Activated naive CD8-positive, alpha-beta T cell treated with anti-CD3 and anti-CD28 coated beads for 36 hours (primary cell): ENCODE measurements at regions not wholly inside any gene's neighbourhood (a gene's known extent, or its start where the extent isn't known, plus 50 kb on each side); places are given as distances from the start of the nearest gene placed in this dataset.
"Not testable (repeated sequence)": the region's sequence is repeated elsewhere in the genome, so short reads cannot be mapped to it uniquely, and the experiment has no call there.

Experiments used
- DNase-seq: peaks from one replicate; pipeline ENCODE4 v3.0.0; 2021
- H3K27ac Mint-ChIP-seq: one replicate; pipeline ENCODE4 v1.8.0; 2022; ENCODE audit warnings: mild to moderate bottlenecking, moderate library complexity, mixed read lengths
- H3K27me3 Mint-ChIP-seq: one replicate; pipeline ENCODE4 v1.8.0; 2022; ENCODE audit warnings: mild to moderate bottlenecking, mixed read lengths
- H3K36me3 Mint-ChIP-seq: one replicate; pipeline ENCODE4 v1.8.0; 2021; ENCODE audit warnings: mild to moderate bottlenecking, mixed read lengths
- H3K4me1 Mint-ChIP-seq: one replicate; pipeline ENCODE4 v1.8.0; 2021; ENCODE audit warnings: mixed read lengths
- H3K4me3 Mint-ChIP-seq: one replicate; pipeline ENCODE4 v1.8.0; 2022; ENCODE audit warnings: mild to moderate bottlenecking, moderate library complexity, mixed read lengths
- H3K9me3 Mint-ChIP-seq: one replicate; pipeline ENCODE4 v1.8.0; 2022; ENCODE audit warnings: mixed read lengths

DNA sequence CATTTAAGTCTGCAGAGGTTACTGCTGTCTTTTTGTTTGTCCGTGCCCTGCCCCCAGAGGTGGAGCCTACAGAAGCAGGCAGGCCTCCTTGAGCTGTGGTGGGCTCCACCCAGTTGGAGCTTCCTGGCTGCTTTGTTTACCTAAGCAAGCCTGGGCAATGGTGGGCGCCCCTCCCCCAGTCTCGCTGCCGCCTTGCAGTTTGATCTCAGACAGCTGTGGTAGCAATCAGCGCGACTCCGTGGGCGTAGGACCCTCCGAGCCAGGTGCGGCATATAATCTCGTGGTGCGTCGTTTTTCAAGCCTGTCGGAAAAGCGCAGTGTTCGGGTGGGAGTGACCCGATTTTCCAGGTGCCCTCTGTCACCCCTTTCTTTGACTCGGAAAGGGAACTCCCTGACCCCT, 253.3 kb upstream of the PITX2 start:
- H3K36me3 Mint-ChIP-seq, H3K27me3 Mint-ChIP-seq, H3K4me1 Mint-ChIP-seq, H3K27ac Mint-ChIP-seq, H3K4me3 Mint-ChIP-seq, DNase-seq, H3K9me3 Mint-ChIP-seq: not testable (repeated sequence)

DNA sequence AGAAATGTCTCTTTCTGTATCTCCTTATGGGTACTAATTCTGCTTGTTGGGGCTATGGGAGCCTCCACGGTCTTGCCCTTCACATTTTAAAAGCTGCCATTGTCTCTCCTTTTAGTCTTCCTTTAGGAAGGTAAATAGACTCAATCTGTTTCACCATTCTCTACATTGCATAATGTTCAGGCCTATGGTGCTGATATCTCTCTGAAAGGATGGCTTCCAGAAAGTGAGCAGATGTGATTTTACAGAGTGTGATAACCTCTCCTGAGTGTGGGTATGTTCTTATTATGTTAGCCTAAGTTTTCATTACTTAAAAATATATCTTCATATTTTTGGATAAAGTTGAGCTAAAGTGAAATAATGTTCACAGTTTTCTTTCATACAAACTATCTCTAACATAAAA, 254.0 kb upstream of the PITX2 start:
- DNase-seq = no peak

DNA sequence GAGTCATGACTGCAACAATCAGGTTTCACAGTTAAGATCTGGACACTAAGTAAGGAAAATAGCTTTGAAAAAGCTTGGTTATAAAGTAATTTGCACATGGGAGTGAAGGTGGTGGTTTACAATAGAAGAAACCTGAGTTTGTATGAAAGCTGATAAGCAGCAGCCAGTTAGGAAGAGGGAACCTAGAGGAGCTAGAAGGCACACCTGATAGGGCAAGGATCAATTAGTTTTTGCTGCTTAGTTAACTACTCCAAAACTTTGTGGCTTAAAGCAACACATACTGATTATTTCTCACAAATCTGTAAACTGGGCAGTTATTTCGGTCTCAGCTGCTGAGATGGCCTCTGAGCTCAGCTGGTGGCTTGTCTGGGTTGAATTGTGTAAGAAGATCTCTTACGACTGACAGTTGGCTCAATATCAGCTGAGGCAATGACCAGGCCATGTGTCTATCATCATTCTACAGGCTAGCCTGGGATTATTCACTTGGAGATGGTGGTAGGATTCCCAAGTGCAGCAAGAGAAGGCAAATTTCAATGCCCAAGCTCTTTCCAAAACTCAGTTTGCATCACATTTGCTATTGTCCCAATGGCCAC, 255.0 kb upstream of the PITX2 start:
- Mint-ChIP-seq H3K4me3 (no peak overlapping the region), H3K4me1 (no peaks in the 10 kb centered on the region), H3K27me3 (no peaks in the 10 kb centered on the region), H3K27ac (no peak overlapping the region), H3K36me3 (no peaks in the 10 kb centered on the region), H3K9me3 (peaks cover 7% of the 10 kb centered on the region)
- DNase-seq = no peak

More for the DNA sequence above, 254.0 kb upstream of the PITX2 start:
- Mint-ChIP-seq H3K4me1 (no peaks in the 10 kb centered on the region), H3K4me3 (no peak overlapping the region), H3K27me3 (no peaks in the 10 kb centered on the region), H3K27ac (no peak overlapping the region), H3K36me3 (no peaks in the 10 kb centered on the region), H3K9me3 (peaks cover 7% of the 10 kb centered on the region)

DNA sequence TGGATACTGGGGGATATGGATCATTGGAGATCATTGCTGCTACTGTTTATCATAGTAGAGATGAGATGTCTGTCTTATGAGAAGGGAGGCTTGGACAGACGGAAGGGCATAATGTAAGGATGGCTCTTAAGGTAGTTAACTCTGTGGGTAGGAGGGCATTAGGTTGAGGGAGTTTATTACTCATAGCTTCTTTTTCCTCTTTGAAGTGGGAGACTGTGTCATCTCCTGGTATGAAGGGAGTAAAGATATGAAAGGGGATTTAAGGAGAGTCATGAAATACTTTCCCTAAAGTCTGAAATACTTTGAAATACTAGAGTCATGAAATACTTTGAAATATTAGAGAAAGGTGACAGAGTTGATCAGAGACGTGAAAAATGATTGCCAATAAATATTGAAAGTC, 255.5 kb upstream of the PITX2 start:
- no peak for DNase-seq
- peaks cover 7% of the 10 kb centered on the region for H3K9me3 Mint-ChIP-seq
- H3K4me3 Mint-ChIP-seq = no peak overlapping the region
- no peaks in the 10 kb centered on the region for H3K27me3 Mint-ChIP-seq
- H3K36me3 Mint-ChIP-seq = no peaks in the 10 kb centered on the region
- no peak overlapping the region for H3K27ac Mint-ChIP-seq
- no peaks in the 10 kb centered on the region for H3K4me1 Mint-ChIP-seq

DNA sequence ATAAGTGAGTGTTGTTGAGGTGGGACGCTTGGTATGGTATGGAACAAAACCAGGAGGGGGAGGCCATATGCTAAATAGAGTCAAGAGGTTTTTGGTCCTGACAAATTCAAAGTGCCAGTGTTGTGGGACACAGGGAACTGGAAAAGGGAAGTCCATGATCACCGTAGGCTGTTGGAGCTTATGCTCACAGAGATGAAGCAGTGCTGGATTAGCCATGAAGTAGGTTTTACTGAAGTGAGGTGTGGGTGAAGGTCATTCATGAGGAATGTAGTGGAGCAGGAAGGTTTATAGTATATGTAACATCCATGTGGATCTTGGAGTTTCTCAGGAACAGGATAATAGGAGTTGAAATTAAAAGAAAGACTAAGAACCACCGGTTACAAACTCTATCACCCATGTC, 256.1 kb upstream of the PITX2 start:
- no peak overlapping the region for H3K27ac Mint-ChIP-seq
- H3K27me3 Mint-ChIP-seq = no peaks in the 10 kb centered on the region
- no peak overlapping the region for H3K4me3 Mint-ChIP-seq
- no peak for DNase-seq
- H3K36me3 Mint-ChIP-seq = no peaks in the 10 kb centered on the region
- H3K4me1 Mint-ChIP-seq = no peaks in the 10 kb centered on the region
- peaks cover 7% of the 10 kb centered on the region for H3K9me3 Mint-ChIP-seq

DNA sequence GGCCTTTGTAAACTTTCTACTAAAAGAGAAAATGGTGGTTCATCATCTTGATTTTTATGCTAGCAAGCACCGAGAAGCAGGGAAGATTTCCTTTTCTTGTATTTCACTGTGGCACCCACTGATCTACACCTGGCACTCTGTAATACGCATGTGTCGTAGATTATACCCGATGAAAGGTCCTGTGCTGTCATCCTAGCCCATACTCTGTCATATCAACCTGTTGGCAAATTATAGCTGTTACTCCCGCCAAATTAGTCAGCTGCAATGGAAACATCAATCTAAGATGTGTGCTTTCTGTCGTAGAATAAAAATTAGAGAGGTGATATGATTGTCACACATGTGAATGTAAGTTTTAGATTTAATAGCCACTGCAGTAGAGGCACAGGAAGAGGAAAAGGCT, 263.4 kb upstream of the PITX2 start:
- no peak overlapping the region for H3K4me3 Mint-ChIP-seq
- H3K36me3 Mint-ChIP-seq = no peaks in the 10 kb centered on the region
- DNase-seq = no peak
- H3K9me3 Mint-ChIP-seq = peaks cover under 1% of the 10 kb centered on the region
- H3K4me1 Mint-ChIP-seq = no peaks in the 10 kb centered on the region
- H3K27me3 Mint-ChIP-seq = no peaks in the 10 kb centered on the region
- no peak overlapping the region for H3K27ac Mint-ChIP-seq

DNA sequence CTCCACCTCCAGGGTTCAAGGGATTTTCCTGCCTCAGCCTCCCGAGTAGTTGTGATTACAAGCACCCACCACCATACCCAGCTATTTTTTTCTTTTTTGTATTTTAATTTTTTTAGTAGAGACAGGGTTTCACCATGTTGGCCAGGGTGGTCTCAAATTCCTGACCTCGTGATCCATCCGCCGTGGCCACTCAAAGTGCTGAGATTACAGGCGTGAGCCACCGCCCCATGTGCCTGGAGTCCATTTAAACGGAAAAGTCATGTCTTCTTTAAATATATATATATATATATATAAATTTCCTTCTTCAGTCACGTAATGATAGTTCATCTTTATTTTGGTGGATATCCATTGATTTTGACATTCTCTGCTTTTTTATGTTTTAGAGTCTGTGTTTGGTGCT, 264.0 kb upstream of the PITX2 start:
- Mint-ChIP-seq H3K27me3 (no peaks in the 10 kb centered on the region), H3K4me3 (no peak overlapping the region), H3K9me3 (peaks cover 2% of the 10 kb centered on the region), H3K36me3 (no peaks in the 10 kb centered on the region), H3K4me1 (no peaks in the 10 kb centered on the region), H3K27ac (no peak overlapping the region)
- DNase-seq = no peak

DNA sequence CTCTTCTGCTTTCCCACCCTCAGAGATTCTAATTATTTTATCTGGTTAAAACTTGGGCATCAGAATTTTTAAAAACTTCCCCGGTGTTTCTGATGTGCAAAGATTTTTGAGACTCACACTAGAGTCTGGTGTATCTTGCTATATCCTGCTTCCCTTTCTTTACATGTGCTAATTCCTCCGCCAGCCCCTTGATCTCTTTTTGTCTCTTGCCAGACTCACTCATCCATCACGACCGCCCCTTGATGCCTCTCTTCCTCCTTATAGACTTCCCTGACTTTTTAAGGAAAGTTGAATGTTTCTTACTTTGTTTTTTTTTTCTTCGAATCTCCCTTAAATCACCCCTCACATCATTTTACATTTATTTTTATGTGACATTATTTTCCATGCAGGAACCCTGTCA, 274.9 kb upstream of the PITX2 start:
- H3K36me3 Mint-ChIP-seq = no peaks in the 10 kb centered on the region
- H3K9me3 Mint-ChIP-seq = no peaks in the 10 kb centered on the region
- H3K27me3 Mint-ChIP-seq = no peaks in the 10 kb centered on the region
- no peak for DNase-seq
- H3K27ac Mint-ChIP-seq = no peak overlapping the region
- H3K4me3 Mint-ChIP-seq = no peak overlapping the region
- H3K4me1 Mint-ChIP-seq = no peaks in the 10 kb centered on the region

DNA sequence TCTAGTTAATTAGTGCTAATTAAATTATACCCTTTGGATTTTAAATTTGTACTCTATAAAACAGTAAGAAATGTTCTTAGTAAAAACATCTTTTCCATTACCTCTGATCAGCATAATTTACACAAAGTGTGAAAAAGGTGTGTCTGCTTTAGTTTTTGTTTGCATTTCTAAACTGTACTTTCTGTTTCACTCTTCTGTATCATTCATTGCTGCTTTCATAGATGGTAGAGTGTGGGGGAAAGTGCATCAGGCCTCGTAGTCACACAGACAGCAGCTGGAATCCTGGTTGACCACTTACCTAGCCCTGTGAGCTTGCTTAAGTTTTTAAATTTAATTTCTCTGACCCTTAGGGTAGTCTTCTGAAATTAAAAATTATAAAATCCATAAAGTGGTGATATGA, 275.4 kb upstream of the PITX2 start:
- no peaks in the 10 kb centered on the region for H3K27me3 Mint-ChIP-seq
- DNase-seq = no peak
- H3K9me3 Mint-ChIP-seq = no peaks in the 10 kb centered on the region
- no peaks in the 10 kb centered on the region for H3K36me3 Mint-ChIP-seq
- H3K4me1 Mint-ChIP-seq = no peaks in the 10 kb centered on the region
- no peak overlapping the region for H3K27ac Mint-ChIP-seq
- H3K4me3 Mint-ChIP-seq = no peak overlapping the region

DNA sequence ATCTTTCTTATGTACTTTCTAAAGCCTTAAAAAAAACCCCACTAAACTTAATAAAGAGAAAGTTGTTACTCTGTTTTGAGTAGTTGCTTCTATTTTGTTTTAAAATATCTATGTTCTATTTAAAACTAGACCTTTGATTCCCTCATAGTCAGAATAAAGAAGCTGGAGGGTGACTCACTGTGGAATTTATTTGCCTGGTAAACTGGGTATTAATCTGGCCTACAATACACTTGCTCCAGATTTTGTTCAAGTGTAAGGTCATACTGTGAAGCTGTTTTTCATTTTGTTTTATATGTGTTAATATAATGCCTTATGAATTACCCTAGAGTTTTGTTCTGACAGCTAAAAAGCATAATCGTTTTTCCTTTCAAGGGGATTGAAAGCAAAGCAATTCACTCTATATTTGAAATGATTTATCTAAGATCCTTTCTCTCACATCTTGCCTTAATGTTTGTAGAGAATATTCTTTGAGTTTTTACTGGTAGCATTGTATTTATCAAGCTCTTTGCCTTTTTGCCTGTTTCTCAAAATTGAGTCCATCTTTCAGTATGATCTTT, 277.4 kb upstream of the PITX2 start:
- no peaks in the 10 kb centered on the region for H3K36me3 Mint-ChIP-seq
- no peak overlapping the region for H3K4me3 Mint-ChIP-seq
- H3K27ac Mint-ChIP-seq = no peak overlapping the region
- DNase-seq = no peak
- no peaks in the 10 kb centered on the region for H3K9me3 Mint-ChIP-seq
- H3K27me3 Mint-ChIP-seq = no peaks in the 10 kb centered on the region
- no peaks in the 10 kb centered on the region for H3K4me1 Mint-ChIP-seq

DNA sequence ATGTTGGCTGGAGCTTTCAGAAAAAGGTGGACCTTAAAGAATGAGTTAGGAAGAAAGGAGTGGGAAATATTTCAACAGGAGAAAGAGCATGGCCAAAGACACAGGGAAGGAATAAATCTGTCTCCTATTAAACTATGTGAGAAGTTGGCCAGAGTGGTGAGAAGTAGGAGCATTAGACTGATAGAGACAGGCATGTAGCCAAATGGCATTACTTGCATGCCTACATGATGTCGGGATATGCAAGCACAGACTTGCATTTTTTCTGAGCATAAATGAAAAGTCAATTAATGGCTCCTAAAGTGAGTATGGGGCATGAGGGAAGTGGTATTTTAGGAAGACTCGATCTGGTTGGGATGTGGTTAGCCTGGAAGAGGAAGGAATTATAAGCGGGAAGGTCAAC, 279.6 kb upstream of the PITX2 start:
- H3K4me3 Mint-ChIP-seq = no peak overlapping the region
- DNase-seq = no peak
- no peaks in the 10 kb centered on the region for H3K27me3 Mint-ChIP-seq
- no peaks in the 10 kb centered on the region for H3K9me3 Mint-ChIP-seq
- H3K27ac Mint-ChIP-seq = no peak overlapping the region
- no peaks in the 10 kb centered on the region for H3K36me3 Mint-ChIP-seq
- H3K4me1 Mint-ChIP-seq = no peaks in the 10 kb centered on the region

DNA sequence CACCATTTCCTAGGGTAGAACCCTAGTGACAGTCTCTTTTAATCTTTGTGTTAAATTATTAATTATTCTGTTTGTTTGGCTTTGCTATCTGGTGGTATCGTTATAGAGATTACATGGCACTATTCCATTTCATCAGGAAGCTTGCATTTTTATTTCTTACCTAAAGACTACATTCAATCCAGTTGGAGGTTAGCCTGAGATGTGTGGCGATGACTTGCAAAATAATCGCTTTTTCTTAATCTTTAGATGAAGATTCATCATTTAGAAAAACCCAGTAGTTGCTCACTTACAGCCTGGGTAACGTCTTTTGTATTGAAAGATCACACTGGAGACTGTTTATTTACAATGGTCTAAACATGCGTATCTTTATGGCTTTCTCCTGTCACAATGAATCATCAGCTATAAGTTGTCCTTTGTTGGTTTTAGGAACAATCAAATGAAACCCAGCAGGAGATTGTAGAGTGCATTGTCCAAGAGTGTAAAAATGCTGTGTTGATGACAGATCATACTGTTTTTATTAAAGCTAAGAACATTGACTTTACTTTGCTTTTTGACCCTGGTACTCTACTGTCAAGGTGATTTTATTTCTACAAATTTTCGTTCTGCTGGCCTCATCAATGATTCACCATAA, 281.7 kb upstream of the PITX2 start:
- no peak overlapping the region for H3K27ac Mint-ChIP-seq
- H3K9me3 Mint-ChIP-seq = no peaks in the 10 kb centered on the region
- no peak for DNase-seq
- no peak overlapping the region for H3K4me3 Mint-ChIP-seq
- H3K4me1 Mint-ChIP-seq = no peaks in the 10 kb centered on the region
- H3K36me3 Mint-ChIP-seq = no peaks in the 10 kb centered on the region
- H3K27me3 Mint-ChIP-seq = no peaks in the 10 kb centered on the region

DNA sequence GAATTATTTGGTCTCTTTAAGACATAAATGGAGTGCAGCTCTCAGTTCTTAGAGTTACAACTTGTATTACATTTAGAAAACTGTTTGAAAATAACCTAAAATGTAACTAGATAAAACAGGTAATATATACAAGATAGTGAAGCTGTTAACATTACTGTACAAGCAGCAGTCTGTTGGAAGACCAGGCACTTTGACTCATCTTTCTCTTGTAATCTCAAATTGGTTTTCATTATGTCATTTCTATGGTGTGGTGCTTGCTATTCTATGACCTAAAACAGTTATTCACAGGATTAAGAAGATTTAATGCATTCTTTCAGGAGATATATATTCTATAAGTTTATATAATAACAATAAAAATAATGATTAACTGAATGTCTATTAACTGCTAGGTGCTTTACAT, 282.5 kb upstream of the PITX2 start:
- H3K4me3 Mint-ChIP-seq = no peak overlapping the region
- no peak for DNase-seq

DNA sequence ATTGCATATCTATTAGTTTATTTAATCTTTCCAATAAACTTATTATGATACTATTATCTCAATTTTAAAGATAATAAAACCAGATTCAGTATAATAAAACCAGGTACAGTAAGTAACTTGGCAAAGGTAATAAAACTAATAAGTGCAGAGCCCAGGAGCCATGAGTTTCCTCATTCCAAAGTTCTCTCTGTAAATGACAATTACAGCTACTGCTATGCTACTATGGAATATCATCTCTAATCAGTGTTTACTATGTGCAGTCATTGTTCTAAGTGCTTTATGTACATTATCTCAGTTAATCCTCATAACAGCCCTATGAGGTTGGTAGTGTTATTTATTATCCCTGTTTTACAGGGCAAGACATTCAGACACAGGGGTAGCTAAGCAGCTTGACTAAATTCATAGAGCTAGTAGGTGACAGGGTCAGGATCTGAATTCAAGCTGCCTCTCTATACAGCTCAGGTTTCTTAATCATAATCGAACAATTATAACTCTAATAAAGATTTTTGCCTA, 285.0 kb upstream of the PITX2 start:
- Mint-ChIP-seq H3K4me3 (no peak overlapping the region), H3K36me3 (no peaks in the 10 kb centered on the region), H3K4me1 (no peaks in the 10 kb centered on the region), H3K9me3 (no peaks in the 10 kb centered on the region), H3K27me3 (no peaks in the 10 kb centered on the region), H3K27ac (no peak overlapping the region)
- no peak for DNase-seq

More for the DNA sequence above, 282.5 kb upstream of the PITX2 start:
- no peak overlapping the region for H3K27ac Mint-ChIP-seq
- no peaks in the 10 kb centered on the region for H3K27me3 Mint-ChIP-seq
- H3K9me3 Mint-ChIP-seq = no peaks in the 10 kb centered on the region
- H3K4me1 Mint-ChIP-seq = no peaks in the 10 kb centered on the region
- no peaks in the 10 kb centered on the region for H3K36me3 Mint-ChIP-seq

DNA sequence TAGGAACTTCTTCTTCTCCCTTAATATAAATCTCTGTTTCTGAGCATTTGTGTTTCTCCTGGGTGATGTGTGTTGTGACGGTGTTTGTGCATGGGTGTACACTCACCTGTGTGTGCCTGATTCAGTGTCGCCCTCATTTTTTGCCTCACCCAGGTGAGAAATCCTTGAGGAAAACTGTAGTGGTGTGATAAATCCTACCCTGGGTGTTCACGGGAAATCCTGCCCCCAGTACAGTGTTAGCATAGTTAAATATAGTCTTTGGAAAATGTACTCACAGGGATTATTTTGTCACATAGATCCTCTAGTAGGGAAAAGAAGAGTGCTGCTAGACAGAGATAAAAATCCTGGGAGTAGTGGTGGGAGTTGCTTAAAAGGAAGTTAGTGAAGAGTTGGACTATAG, 291.9 kb upstream of the PITX2 start:
- no peak overlapping the region for H3K27ac Mint-ChIP-seq
- H3K4me1 Mint-ChIP-seq = no peaks in the 10 kb centered on the region
- H3K36me3 Mint-ChIP-seq = no peaks in the 10 kb centered on the region
- H3K9me3 Mint-ChIP-seq = peaks cover 1% of the 10 kb centered on the region
- H3K27me3 Mint-ChIP-seq = no peaks in the 10 kb centered on the region
- DNase-seq = no peak
- H3K4me3 Mint-ChIP-seq = no peak overlapping the region

DNA sequence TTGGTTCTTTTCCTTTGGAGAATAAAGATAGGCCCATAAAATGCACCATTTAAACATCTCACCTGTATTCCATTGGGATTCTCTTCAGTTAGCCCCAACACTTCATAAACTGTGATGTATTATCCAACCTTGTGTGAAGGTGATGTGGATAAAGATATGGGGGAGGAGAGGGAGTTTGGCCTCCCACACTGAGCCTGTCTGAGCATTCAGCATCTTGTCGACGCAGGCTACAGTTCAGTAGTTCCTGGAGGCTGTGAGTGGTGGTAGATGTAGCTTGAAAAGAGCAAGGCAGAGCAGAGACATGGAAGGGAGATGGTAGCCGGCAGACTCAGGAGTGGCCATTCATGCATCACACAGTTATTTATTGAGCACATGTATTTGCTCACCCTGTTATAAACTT, 292.4 kb upstream of the PITX2 start:
- no peak overlapping the region for H3K4me3 Mint-ChIP-seq
- H3K27me3 Mint-ChIP-seq = no peaks in the 10 kb centered on the region
- H3K9me3 Mint-ChIP-seq = peaks cover 1% of the 10 kb centered on the region
- no peak for DNase-seq
- H3K36me3 Mint-ChIP-seq = no peaks in the 10 kb centered on the region
- no peak overlapping the region for H3K27ac Mint-ChIP-seq
- no peaks in the 10 kb centered on the region for H3K4me1 Mint-ChIP-seq
